Activated T-cell treated with anti-CD3 and anti-CD28 coated beads, Interleukin-2, amount 50 U/mL, for 72 hours (primary cell): ENCODE measurements at regions not wholly inside any gene's neighbourhood (a gene's known extent, or its start where the extent isn't known, plus 50 kb on each side); places are given as distances from the start of the nearest gene placed in this dataset.
"Not testable (repeated sequence)": the region's sequence is repeated elsewhere in the genome, so short reads cannot be mapped to it uniquely, and the experiment has no call there.

ENCODE experiments used
- ATAC-seq, 2 donors: fragments of 150-1000 bp; cut with Tn5 transposase; replicated peaks in 1 of 2; 2 replicates each; pipeline ENCODE4 v1.10.0; 2021; ENCODE audit warnings: moderate library complexity in 2 of 2, mild to moderate bottlenecking in 1 of 2
- DNase-seq, 2 donors: peaks; one replicate each; pipeline ENCODE4 v3.0.0; 2021 to 2022; ENCODE audit warnings: mixed read lengths in 1 of 2
- H3K27ac Mint-ChIP-seq: one replicate; pipeline ENCODE4 v1.8.0; 2022; ENCODE audit warnings: mild to moderate bottlenecking, moderate library complexity, mixed read lengths
- H3K27me3 Mint-ChIP-seq: one replicate; pipeline ENCODE4 v1.8.0; 2022; ENCODE audit warnings: low read depth, mixed read lengths
- H3K36me3 Mint-ChIP-seq, 2 donors: one replicate each; pipeline ENCODE4 v1.8.0; 2022; ENCODE audit warnings: mixed read lengths in 2 of 2, mild to moderate bottlenecking in 1 of 2; ENCODE audit not compliant: insufficient read depth in 2 of 2
- H3K4me1 Mint-ChIP-seq: one replicate; pipeline ENCODE4 v1.8.0; 2022; ENCODE audit warnings: low read depth, mixed read lengths
- H3K4me3 Mint-ChIP-seq, 2 donors: one replicate each; pipeline ENCODE4 v1.8.0; 2022; ENCODE audit warnings: mild to moderate bottlenecking in 2 of 2, mixed read lengths in 2 of 2, moderate library complexity in 2 of 2
- H3K9me3 Mint-ChIP-seq, 2 donors: one replicate each; pipeline ENCODE4 v1.8.0; 2022; ENCODE audit warnings: mixed read lengths in 2 of 2

- no peak overlapping the region for H3K27ac Mint-ChIP-seq
- ATAC-seq (no peak), DNase-seq (no peak)
- H3K36me3 Mint-ChIP-seq: peaks cover 0 to 2% of the 10 kb centered on the region in 2 donors
- no peaks in the 10 kb centered on the region for H3K4me1 Mint-ChIP-seq
- H3K27me3 Mint-ChIP-seq: no peaks in the 10 kb centered on the region
- H3K9me3 Mint-ChIP-seq: peaks cover 4 to 17% of the 10 kb centered on the region in 2 donors
- H3K4me3 Mint-ChIP-seq: no peak overlapping the region
Observed at GRCh38 chr5:29131285-29131684, 2062.2 kb upstream of the CDH6 start.

DNA sequence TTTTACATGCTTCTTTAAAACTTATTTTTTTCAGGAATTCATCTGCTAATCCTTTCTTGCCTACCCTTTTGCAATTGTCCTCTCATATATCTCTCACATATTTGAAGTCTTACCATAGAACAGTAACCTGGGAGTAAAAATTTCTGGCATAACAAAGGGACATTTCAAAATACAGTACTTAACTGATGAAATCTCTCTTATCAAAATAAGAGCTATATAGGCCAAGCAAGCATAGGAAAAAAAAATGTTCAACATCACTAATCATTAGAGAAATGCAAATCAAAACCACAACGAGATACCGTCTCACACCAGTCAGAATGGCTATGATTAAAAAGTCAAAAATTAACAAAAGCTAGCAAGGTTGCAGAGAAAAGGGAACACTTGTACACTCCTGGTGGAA is 2062.7 kb upstream of the CDH6 start:
- no peak for ATAC-seq
- no peak overlapping the region for H3K27ac Mint-ChIP-seq

DNA sequence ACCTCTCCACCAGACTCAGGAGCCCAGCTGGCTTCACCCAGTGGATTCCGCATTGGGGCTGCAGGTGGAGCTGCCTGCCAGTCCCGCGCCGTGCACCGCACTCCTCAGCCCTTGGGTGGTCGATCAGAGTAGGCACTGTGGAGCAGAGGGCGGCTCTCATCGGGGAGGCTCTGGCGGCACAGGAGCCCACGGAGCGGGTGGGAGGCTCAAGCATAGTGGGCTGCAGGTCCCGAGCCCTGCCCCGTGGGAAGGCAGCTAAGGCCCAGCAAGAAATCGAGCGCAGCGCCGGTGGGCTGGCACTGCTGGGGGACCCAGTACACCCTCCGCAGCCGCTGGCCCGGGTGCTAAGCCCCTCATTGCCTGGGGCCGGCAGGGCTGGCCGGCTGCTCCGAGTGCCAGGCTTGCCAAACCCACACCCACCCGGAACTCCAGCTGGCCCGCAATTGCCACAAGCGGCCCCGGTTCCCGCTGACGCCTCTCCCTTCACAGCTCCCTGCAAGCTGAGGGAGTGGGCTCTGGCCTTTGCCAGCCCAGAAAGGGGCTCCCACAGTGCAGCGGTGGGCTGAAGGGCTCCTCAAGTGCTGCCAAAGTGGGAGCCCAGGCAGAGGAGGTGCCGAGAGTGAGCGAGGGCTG is 2065.8 kb upstream of the CDH6 start:
- H3K27ac Mint-ChIP-seq, H3K36me3 Mint-ChIP-seq, H3K27me3 Mint-ChIP-seq, H3K4me3 Mint-ChIP-seq, H3K4me1 Mint-ChIP-seq, DNase-seq, ATAC-seq: not testable (repeated sequence)
- peaks cover 2 to 14% of the 10 kb centered on the region in 2 donors for H3K9me3 Mint-ChIP-seq

More for the DNA sequence above, 2062.7 kb upstream of the CDH6 start:
- H3K36me3 Mint-ChIP-seq: peaks cover 0 to 2% of the 10 kb centered on the region in 2 donors
- no peak overlapping the region for H3K4me3 Mint-ChIP-seq
- no peak for DNase-seq
- H3K27me3 Mint-ChIP-seq: no peaks in the 10 kb centered on the region
- peaks cover 4 to 17% of the 10 kb centered on the region in 2 donors for H3K9me3 Mint-ChIP-seq
- H3K4me1 Mint-ChIP-seq: no peaks in the 10 kb centered on the region

DNA sequence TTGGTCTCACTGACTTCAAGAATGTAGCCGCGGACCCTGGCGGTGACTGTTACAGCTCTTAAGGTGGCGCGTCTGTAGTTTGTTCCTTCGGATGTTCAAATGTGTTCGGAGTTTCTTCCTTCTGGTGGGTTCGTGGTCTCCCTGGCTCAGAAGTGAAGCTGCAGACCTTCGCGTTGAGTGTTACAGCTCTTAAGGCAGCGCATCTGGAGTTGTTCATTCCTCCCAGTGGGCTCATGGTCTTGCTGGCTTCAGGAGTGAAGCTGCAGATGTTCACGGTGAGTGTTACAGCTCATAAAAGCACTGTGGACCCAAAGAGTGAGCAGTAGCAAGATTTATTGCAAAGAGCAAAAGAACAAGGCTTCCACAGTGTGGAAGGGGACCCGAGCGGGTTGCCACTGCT is 2067.0 kb upstream of the CDH6 start:
- H3K4me3 Mint-ChIP-seq: not testable (repeated sequence)

GRCh38 chr5:29122306-29122705 is 2071.2 kb upstream of the CDH6 start:
- Mint-ChIP-seq H3K36me3 (peaks cover 0 to 2% of the 10 kb centered on the region in 2 donors), H3K27me3 (no peaks in the 10 kb centered on the region), H3K4me1 (no peaks in the 10 kb centered on the region), H3K9me3 (peaks cover 0 to 11% of the 10 kb centered on the region in 2 donors), H3K27ac (no peak overlapping the region), H3K4me3 (no peak overlapping the region)
- DNase-seq: no peak
- no peak for ATAC-seq

More for the DNA sequence above, 2067.0 kb upstream of the CDH6 start:
- not testable (repeated sequence) for H3K4me1 Mint-ChIP-seq, ATAC-seq, H3K27ac Mint-ChIP-seq, DNase-seq, H3K36me3 Mint-ChIP-seq, H3K27me3 Mint-ChIP-seq
- H3K9me3 Mint-ChIP-seq: peaks cover 2 to 16% of the 10 kb centered on the region in 2 donors

DNA sequence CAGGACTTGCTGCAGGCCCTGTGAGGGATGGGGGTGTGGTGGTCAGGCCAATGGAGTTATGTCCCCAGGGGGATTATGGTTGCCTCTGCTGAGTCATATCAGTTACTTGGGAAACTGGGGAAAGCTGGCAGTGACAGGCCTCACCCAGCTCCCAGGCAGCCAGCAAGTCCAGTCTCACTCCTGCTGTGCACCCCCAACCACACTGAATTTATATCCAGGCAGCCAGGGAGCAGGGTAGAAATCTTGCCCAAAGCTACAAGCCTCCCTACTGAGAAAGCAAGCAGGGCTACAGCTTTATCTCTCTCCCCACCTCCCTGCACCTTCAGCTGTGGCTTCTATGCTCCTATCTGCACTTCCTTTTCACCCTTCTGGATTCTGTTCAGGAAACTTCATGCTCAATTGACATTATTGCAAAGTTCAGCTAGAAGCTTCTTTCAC is 2076.0 kb upstream of the CDH9 start:
- H3K27me3 Mint-ChIP-seq: no peaks in the 10 kb centered on the region
- H3K9me3 Mint-ChIP-seq: peaks cover 7 to 15% of the 10 kb centered on the region in 2 donors
- no peaks in the 10 kb centered on the region for H3K4me1 Mint-ChIP-seq
- ATAC-seq: no peak
- no peak for DNase-seq
- H3K36me3 Mint-ChIP-seq: peaks cover 0 to 2% of the 10 kb centered on the region in 2 donors
- no peak overlapping the region for H3K27ac Mint-ChIP-seq
- H3K4me3 Mint-ChIP-seq: no peak overlapping the region

GRCh38 chr5:29113516-29113915 is 2075.1 kb upstream of the CDH9 start:
- no peak for DNase-seq
- H3K36me3 Mint-ChIP-seq: peaks cover 0 to 2% of the 10 kb centered on the region in 2 donors
- no peak for ATAC-seq
- no peak overlapping the region for H3K27ac Mint-ChIP-seq
- no peaks in the 10 kb centered on the region for H3K27me3 Mint-ChIP-seq
- peaks cover 13 to 15% of the 10 kb centered on the region in 2 donors for H3K9me3 Mint-ChIP-seq
- no peak overlapping the region for H3K4me3 Mint-ChIP-seq
- no peaks in the 10 kb centered on the region for H3K4me1 Mint-ChIP-seq

DNA sequence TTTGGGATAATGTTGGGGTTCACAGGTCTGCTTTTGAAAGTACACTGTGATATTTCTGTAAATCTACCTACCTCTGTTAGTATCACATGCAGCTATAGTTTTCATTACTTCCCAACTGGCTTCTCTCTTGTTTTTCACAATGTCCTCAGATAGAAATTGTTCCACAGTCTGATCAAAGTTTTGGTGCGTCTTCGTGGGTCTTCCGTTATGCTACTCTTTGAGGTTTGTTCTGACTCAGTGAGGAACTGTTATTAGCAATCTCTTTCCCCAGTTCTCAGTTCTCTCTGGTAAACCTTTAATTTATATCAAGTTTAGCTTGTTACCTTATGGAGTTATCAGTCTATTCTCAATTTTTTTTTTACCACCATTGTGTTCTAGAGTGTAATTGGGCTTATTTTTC is 2061.2 kb upstream of the CDH9 start:
- Mint-ChIP-seq H3K4me1 (no peaks in the 10 kb centered on the region), H3K9me3 (peaks cover 10 to 11% of the 10 kb centered on the region in 2 donors), H3K4me3 (no peak overlapping the region), H3K27ac (no peak overlapping the region), H3K27me3 (no peaks in the 10 kb centered on the region), H3K36me3 (peaks cover 2 to 9% of the 10 kb centered on the region in 2 donors)
- DNase-seq (no peak), ATAC-seq (no peak)

GRCh38 chr5:29089591-29090130 is 2051.3 kb upstream of the CDH9 start:
- Mint-ChIP-seq H3K27me3 (no peaks in the 10 kb centered on the region), H3K27ac (no peak overlapping the region), H3K9me3 (peaks cover 10 to 14% of the 10 kb centered on the region in 2 donors), H3K4me1 (no peaks in the 10 kb centered on the region), H3K4me3 (no peak overlapping the region), H3K36me3 (peaks cover 0 to 2% of the 10 kb centered on the region in 2 donors)
- DNase-seq (no peak), ATAC-seq (no peak)

DNA sequence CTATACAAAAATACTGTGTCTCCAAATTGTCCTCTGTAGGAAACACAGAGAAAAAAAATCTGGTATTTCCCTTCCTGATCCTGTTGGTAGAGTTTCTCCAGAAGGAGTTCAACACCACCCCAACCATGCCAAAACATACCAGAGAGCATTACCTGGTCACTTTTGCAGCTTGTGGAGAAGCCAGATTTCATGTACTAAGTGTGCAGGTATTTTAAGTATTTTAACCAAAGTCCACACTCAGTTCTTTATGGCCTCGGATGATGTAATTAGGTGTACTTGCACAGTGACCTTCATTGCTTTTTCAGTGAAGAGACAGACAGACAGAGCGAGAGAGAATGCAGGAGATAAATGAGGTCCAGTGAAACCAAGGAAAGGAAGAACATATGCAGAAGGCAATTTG is 2046.8 kb upstream of the CDH9 start:
- Mint-ChIP-seq H3K27ac (no peak overlapping the region), H3K9me3 (peaks cover 8 to 14% of the 10 kb centered on the region in 2 donors), H3K36me3 (peaks cover 0 to 2% of the 10 kb centered on the region in 2 donors), H3K4me3 (no peak overlapping the region), H3K27me3 (no peaks in the 10 kb centered on the region), H3K4me1 (no peaks in the 10 kb centered on the region)
- ATAC-seq (no peak), DNase-seq (no peak)

GRCh38 chr5:29079771-29080170 is 2041.4 kb upstream of the CDH9 start:
- Mint-ChIP-seq H3K27ac (no peak overlapping the region), H3K4me1 (no peaks in the 10 kb centered on the region), H3K9me3 (peaks cover 4 to 6% of the 10 kb centered on the region in 2 donors), H3K4me3 (no peak overlapping the region), H3K27me3 (no peaks in the 10 kb centered on the region), H3K36me3 (peaks cover 2% of the 10 kb centered on the region in 2 donors)
- no peak for ATAC-seq
- DNase-seq: no peak

DNA sequence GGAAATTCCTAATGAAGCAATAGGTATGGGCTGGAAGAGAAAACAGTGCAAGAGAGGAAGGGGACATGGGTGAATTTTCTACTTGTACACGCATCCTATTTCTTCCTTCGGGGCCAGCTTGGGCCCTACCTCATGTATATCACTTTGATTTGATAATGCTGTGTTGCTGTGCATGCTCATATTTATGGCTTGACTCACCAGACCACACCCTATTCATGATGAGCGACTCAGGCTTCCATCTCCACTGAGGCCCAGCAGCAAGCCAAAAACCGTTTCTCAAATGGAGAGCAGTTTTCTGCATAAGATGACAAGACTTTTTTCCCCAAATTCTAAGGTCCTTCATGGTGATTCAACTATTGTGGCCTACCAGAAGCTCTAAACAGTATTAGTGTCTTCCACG is 2039.1 kb upstream of the CDH9 start:
- Mint-ChIP-seq H3K4me1 (no peaks in the 10 kb centered on the region), H3K9me3 (peaks cover 4 to 8% of the 10 kb centered on the region in 2 donors), H3K27me3 (no peaks in the 10 kb centered on the region), H3K36me3 (peaks cover 2% of the 10 kb centered on the region in 2 donors), H3K27ac (no peak overlapping the region), H3K4me3 (no peak overlapping the region)
- DNase-seq (no peak), ATAC-seq (no peak)

GRCh38 chr5:29069104-29069402 is 2030.7 kb upstream of the CDH9 start:
- no peak for ATAC-seq
- no peaks in the 10 kb centered on the region for H3K27me3 Mint-ChIP-seq

GRCh38 chr5:29061381-29061780 is 2023.0 kb upstream of the CDH9 start:
- no peaks in the 10 kb centered on the region for H3K36me3 Mint-ChIP-seq
- no peak overlapping the region for H3K27ac Mint-ChIP-seq
- ATAC-seq (no peak), DNase-seq (no peak)
- H3K9me3 Mint-ChIP-seq: peaks cover 6 to 12% of the 10 kb centered on the region in 2 donors
- no peaks in the 10 kb centered on the region for H3K4me1 Mint-ChIP-seq
- no peak overlapping the region for H3K4me3 Mint-ChIP-seq
- H3K27me3 Mint-ChIP-seq: no peaks in the 10 kb centered on the region

More at GRCh38 chr5:29069104-29069402, 2030.7 kb upstream of the CDH9 start:
- Mint-ChIP-seq H3K4me3 (no peak overlapping the region), H3K36me3 (peaks cover 0 to 1% of the 10 kb centered on the region in 2 donors), H3K9me3 (peaks cover 10 to 14% of the 10 kb centered on the region in 2 donors), H3K27ac (no peak overlapping the region), H3K4me1 (no peaks in the 10 kb centered on the region)
- DNase-seq: no peak
